Activated CD8-positive, alpha-beta memory T cell treated with anti-CD3 and anti-CD28 coated beads for 36 hours (primary cell): ENCODE measurements at regions not wholly inside any gene's neighbourhood (a gene's known extent, or its start where the extent isn't known, plus 50 kb on each side); places are given as distances from the start of the nearest gene placed in this dataset.

Experiments
- CTCF ChIA-PET: fragments of 350-600 bp; sonication (Branson Sonifier 250); formaldehyde crosslinking; loops from one replicate; lab custom pipeline; 2021; ENCODE audit warnings: antibody characterized with exemption; lab: Charles Lee
- POLR2A ChIA-PET: fragments of 350-600 bp; sonication (Branson Sonifier 250); formaldehyde crosslinking; loops from one replicate; lab custom pipeline; 2021; ENCODE audit warnings: antibody characterized with exemption; lab: Charles Lee

GRCh38 chr2:215602997-215603396, 167.1 kb upstream of the FN1 start:
- ChIA-PET POLR2A (no interaction called here), CTCF (no interaction called here)

DNA sequence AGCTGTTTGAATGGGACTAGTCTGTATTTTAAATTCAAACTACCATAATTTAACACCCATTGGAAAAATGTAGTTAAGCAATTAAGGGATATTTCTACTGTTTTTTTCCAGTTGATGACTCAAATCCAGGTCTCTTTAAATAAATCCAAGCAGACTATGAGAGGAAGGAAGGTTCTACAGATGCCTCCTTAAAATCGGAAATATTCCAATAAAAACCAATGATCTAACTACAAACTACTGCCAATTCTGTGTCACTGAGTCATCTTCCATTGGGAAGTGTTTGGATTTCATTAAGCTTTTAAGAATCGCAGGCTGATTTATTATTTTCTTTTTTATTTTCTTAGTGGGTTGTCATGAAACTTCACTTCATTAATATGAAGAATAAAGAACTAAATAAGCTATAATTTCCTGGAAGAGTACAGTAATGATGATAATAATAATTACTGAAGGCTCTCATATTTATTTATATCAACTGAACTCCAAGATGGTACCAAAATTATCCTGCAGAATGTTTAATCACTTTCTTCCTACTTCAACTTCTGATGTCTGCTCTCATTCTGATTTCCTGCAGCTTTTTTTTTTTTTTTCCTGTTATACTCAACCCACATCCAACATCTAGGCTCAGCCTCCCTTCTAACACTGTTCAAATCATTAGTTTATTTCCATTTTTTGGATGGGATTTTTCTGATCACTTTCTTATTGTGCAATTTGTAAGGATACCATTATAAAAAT, 166.3 kb upstream of the FN1 start:
- ChIA-PET POLR2A (no interaction called here), CTCF (no interaction called here)

DNA sequence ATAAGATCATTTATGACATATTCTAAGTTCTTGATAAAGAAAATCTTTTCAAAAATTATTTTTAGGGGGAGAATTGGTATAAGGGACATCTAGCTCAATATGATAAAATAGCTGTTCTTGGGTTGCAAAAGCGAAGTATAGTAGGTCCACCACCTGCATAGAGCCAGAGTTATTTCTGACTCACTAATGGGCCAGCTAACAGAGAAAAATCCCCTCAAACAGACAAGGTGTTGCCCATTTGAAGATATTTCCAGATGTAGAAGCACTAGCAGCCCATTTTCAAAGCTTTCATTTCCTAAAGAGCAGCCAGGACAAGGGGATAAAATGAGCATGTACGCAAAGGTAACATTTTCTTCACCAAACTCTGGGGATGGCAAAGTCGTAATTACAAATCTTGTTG, 165.7 kb upstream of the FN1 start:
- POLR2A ChIA-PET: no interaction called here
- CTCF ChIA-PET: no interaction called here

GRCh38 chr2:215598376-215598975, 162.6 kb upstream of the FN1 start:
- POLR2A ChIA-PET: no interaction called here

DNA sequence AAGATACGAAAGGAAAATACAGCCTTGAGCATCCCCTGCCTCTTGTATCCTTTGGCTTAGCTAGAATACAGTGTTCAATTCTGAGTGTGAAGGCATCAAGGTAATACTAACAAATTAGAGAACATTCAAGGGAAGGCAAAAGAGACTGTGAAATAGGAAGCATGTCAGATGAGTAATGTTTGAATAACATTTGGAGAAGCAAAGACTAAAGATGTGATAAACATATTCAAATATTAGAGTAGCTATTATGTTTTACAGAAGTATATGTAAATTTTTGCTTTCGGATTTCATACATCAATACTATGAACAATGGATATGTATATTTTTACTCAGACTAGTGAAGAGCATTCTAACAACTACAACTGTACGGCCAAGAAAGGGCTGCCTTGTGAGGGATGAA, 161.7 kb upstream of the FN1 start:
- ChIA-PET POLR2A (no interaction called here), CTCF (no interaction called here)

More at GRCh38 chr2:215598376-215598975, 162.6 kb upstream of the FN1 start:
- CTCF ChIA-PET: no interaction called here

- CTCF ChIA-PET: no interaction called here
Observed at GRCh38 chr2:215594766-215595165, 158.9 kb upstream of the FN1 start.

GRCh38 chr2:215590010-215590745, 154.3 kb upstream of the FN1 start:
- ChIA-PET POLR2A (no interaction called here), CTCF (no interaction called here)

More at GRCh38 chr2:215594766-215595165, 158.9 kb upstream of the FN1 start:
- POLR2A ChIA-PET: no interaction called here

DNA sequence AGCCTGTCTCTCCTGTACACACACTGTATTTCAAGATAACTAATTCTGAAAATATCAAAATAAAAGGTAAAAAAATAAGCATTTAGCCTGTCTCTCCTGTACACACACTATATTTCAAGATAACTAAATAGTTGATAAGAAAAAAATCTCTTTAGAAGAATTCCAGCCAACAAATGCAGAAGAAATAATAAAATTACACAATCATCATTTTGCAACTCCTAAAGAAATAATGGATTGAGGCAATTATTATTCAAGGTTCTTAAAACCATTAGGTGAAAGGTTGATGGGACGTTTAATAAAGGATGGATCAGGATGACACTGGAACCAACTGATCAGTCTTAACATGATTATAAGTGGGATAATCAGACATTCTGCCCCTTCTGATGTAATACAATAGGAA, 148.0 kb upstream of the FN1 start:
- CTCF ChIA-PET: no interaction called here

GRCh38 chr2:215579809-215580208, 143.9 kb upstream of the FN1 start:
- CTCF ChIA-PET: no interaction called here
- POLR2A ChIA-PET: no interaction called here

More for the DNA sequence above, 148.0 kb upstream of the FN1 start:
- POLR2A ChIA-PET: no interaction called here

DNA sequence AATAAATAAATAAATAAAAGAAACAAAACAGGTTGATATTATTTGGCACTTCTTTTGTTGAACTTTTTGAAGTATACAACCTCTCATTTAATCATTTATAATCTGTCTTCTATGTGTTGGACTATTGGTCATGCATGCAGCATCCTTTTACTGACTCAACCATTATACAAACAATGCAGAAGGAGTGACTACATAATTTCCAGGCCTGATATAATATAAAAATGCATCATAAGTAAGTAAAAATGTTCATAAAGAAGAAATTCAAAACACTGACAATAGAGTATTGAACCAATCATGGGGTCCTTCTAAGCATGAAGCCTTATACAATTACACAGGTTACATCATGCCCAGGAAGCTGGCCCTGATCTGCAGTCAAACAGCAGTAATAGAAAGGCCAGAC, 141.5 kb upstream of the FN1 start:
- CTCF ChIA-PET: no interaction called here
- POLR2A ChIA-PET: no interaction called here

- ChIA-PET POLR2A (no interaction called here), CTCF (no interaction called here)
Observed at GRCh38 chr2:215576572-215576971, 140.7 kb upstream of the FN1 start.

DNA sequence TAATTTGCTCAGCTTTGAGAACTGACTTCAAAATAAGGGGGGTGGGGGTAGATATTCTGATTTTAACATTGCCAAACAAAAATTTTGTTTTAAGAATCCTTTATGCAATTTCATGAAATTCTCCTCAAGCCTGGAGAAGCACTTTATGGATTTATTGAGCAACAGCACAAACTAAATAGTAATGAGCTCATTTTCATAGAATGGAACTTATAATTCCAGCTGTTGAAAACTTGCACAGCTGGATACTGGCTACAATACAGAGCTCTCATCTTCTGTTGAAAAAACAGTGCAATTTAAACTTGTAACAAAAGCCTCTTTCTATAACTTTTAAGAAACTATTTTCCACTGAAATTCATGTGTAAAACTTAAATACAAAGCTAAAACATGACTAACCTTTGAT, 137.6 kb upstream of the FN1 start:
- ChIA-PET CTCF (no interaction called here), POLR2A (no interaction called here)

GRCh38 chr2:215572341-215572848, 136.5 kb upstream of the FN1 start:
- POLR2A ChIA-PET: no interaction called here
- CTCF ChIA-PET: no interaction called here

- ChIA-PET POLR2A (no interaction called here), CTCF (no interaction called here)
Observed at GRCh38 chr2:215571689-215572088, 135.8 kb upstream of the FN1 start.

DNA sequence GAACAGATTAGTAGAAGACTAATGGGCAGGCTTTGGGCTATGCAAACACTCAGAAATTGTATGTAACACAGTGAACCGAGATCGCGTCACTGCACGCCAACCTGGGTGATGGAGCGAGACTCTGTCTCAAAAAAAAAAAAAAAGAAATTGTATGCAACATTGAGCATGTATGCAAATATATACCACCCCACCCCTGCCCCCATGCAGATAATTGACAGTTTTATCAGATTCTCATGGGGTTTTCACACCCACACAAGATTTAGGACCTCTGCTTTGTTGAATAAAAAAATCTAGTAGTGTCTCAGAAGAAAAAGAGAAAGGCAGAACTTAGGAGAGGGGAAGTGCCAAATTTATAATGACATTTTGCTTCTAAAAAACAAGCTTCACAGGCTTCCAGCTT, 131.6 kb upstream of the FN1 start:
- ChIA-PET CTCF (no interaction called here), POLR2A (no interaction called here)

GRCh38 chr2:215565897-215566296, 130.0 kb upstream of the FN1 start:
- CTCF ChIA-PET: no interaction called here

GRCh38 chr2:215557701-215558100, 121.8 kb upstream of the FN1 start:
- CTCF ChIA-PET: no interaction called here

More at GRCh38 chr2:215565897-215566296, 130.0 kb upstream of the FN1 start:
- POLR2A ChIA-PET: no interaction called here

DNA sequence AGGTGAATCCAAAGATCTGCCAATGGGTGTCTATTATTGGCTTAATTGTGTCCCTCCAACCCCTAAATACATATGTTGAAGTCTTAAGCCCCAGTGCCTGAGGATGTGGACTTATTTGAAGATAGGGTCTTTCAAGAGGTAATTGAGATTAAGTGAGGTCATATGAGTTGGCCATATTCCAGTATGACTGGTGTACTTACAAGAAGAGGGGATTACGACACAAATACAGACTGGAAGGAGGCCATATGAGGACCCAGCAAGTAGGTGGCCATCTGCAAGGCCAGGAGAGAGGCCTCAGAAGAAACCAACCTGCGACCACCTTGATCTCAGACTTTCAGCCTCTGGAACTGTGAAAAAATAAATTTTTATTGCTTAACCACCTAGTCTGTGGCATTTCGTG, 121.1 kb upstream of the FN1 start:
- ChIA-PET POLR2A (no interaction called here), CTCF (no interaction called here)

More at GRCh38 chr2:215557701-215558100, 121.8 kb upstream of the FN1 start:
- POLR2A ChIA-PET: no interaction called here

GRCh38 chr2:215554689-215555498, 119.0 kb upstream of the FN1 start:
- POLR2A ChIA-PET: no interaction called here
- CTCF ChIA-PET: no interaction called here

DNA sequence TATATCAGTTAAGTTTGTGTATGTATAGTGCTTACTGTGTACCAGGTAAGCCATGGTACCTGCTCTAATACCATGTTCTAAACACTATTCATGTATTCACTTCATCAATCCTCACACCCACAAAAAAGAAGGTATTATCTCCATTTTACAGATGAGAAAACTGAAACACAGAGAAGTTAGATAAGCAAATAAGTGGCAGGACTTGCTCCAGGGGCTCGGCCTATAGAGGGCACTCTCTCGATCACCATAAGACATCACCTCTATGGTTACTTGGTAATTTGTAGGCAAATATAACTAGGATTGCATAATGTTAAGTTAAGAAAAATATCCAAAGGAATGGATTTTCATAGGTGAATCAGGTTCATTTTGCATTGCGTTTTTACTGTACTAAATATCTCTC, 118.1 kb upstream of the FN1 start:
- POLR2A ChIA-PET: no interaction called here
- CTCF ChIA-PET: no interaction called here
